Ascending aorta (tissue), 2 donors: ENCODE measurements at regions not wholly inside any gene's neighbourhood (a gene's known extent, or its start where the extent isn't known, plus 50 kb on each side); places are given as distances from the start of the nearest gene placed in this dataset.

Source experiments
- DNase-seq, 2 donors: peaks; one replicate each; pipeline ENCODE4 v3.0.0-alpha.2; 2019; ENCODE audit warnings: low spot score in 2 of 2
- H3K27ac ChIP-seq, 2 donors: fragments of 200-600 bp; sonication (generic); one replicate each; pipeline ENCODE4 v1.5.1; 2016 to 2017; ENCODE audit warnings: mild to moderate bottlenecking in 1 of 2
- H3K27me3 ChIP-seq: fragments of 200-600 bp; sonication (generic); one replicate; pipeline ENCODE4 v1.5.1; 2017
- H3K36me3 ChIP-seq, 2 donors: fragments of 200-600 bp; sonication (generic); one replicate each; pipeline ENCODE4 v1.5.1; 2016
- H3K4me1 ChIP-seq, 2 donors: fragments of 200-600 bp; sonication (generic); one replicate each; pipeline ENCODE4 v1.5.1; 2016 to 2017; ENCODE audit warnings: mild to moderate bottlenecking in 1 of 2
- H3K4me3 ChIP-seq, 2 donors: fragments of 200-600 bp; sonication (generic); one replicate each; pipeline ENCODE4 v1.5.1; 2016 to 2017; ENCODE audit warnings: mild to moderate bottlenecking in 1 of 2
- H3K9me3 ChIP-seq, 2 donors: fragments of 200-600 bp; sonication (generic); one replicate each; pipeline ENCODE4 v1.5.1; 2016
- intact Hi-C: fragments of 100-400 bp; cut with DNase I; formaldehyde crosslinking; loops from one replicate; pipeline ENCODE4 v1.15.1; 2023
- TF ChIP-seq, protein P1 (sequence below), 3 experiments: fragments of 200-600 bp in 2 of 3; fragments of 450-650 bp in 1 of 3; sonication (generic) in 2 of 3; IDR thresholded peaks; one replicate each; pipeline ENCODE4 v1.5.1; 2016 to 2019; ENCODE audit warnings: antibody characterized with exemption in 3 of 3, mild to moderate bottlenecking in 1 of 3, moderate library complexity in 1 of 3

DNA sequence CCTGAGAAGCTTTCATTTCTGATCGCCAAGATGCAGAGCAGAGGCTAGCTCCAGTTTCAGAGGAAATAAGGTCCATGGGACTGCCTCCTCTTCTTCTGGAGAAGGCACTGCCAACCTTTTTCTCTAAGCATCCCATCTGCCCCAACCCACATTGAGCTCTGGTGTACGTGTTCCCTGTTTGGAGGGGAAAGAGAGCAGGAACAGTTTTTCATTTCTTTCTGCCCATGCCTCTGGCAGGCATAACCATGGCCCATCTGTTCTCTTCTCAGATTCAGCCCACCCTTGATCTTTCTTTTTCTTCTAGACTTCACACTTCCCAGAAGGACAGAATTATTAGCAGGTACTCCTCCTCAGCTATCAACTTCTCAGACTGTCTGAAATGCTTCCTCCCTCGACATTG is 1110.3 kb upstream of the KLHL29 start:
- intact Hi-C loops, result no loop called here
- no peak for DNase-seq

DNA sequence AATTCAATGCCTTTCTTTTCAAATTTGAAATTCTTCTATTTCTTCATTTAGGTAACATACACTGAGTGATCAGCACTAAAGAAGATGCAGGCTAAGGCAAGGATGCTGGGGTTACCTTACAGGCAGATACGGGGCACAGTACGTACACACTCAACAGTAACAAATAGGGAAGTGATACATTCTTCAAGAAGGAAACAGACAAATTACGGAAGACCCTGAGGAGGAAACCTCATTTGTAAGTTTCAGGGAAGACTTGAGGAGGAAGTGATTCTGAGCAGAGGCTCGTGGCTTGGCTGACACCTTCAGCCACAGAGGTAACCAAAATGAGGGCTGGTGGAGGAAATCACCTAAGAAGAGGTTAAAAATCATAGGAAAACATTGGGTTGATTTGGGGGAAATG is 1108.3 kb upstream of the KLHL29 start:
- TF ChIP-seq, protein P1, sequence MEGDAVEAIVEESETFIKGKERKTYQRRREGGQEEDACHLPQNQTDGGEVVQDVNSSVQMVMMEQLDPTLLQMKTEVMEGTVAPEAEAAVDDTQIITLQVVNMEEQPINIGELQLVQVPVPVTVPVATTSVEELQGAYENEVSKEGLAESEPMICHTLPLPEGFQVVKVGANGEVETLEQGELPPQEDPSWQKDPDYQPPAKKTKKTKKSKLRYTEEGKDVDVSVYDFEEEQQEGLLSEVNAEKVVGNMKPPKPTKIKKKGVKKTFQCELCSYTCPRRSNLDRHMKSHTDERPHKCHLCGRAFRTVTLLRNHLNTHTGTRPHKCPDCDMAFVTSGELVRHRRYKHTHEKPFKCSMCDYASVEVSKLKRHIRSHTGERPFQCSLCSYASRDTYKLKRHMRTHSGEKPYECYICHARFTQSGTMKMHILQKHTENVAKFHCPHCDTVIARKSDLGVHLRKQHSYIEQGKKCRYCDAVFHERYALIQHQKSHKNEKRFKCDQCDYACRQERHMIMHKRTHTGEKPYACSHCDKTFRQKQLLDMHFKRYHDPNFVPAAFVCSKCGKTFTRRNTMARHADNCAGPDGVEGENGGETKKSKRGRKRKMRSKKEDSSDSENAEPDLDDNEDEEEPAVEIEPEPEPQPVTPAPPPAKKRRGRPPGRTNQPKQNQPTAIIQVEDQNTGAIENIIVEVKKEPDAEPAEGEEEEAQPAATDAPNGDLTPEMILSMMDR (IDR thresholded peaks at IDR 0.05), result no peak
- intact Hi-C loops, result no loop called here
- H3K9me3 ChIP-seq, result no peaks in the 10 kb centered on the region
- H3K4me3 ChIP-seq, result no peak overlapping the region
- no peaks in the 10 kb centered on the region for H3K36me3 ChIP-seq
- no peak for DNase-seq
- no peaks in the 10 kb centered on the region for H3K27me3 ChIP-seq
- no peak overlapping the region for H3K27ac ChIP-seq
- H3K4me1 ChIP-seq, result no peaks in the 10 kb centered on the region

More for the DNA sequence above, 1110.3 kb upstream of the KLHL29 start:
- no peaks in the 10 kb centered on the region for H3K27me3 ChIP-seq
- no peaks in the 10 kb centered on the region for H3K36me3 ChIP-seq
- no peak overlapping the region for H3K27ac ChIP-seq
- no peaks in the 10 kb centered on the region for H3K9me3 ChIP-seq
- no peak overlapping the region for H3K4me3 ChIP-seq
- TF ChIP-seq, protein P1 (IDR thresholded peaks at IDR 0.05), result no peak
- H3K4me1 ChIP-seq, result no peaks in the 10 kb centered on the region

DNA sequence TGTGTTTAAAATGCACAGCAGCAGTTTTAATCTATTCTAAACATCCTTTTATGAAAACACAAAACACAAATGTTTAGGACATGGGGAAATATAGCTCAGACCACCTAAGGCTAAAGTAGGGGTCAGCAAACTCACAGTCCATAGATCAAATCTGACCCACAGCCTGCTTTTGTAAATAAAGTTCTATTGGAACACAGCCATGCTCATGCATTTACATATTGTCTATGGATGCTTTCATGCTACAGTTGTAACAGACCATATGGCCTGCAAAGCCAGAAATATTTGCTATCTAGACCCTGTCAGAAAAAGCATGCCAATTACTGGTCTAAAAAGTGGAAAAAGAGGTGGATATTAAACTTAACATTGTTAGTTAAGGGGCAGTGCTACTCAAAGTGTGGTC is 1105.4 kb upstream of the KLHL29 start:
- H3K27me3 ChIP-seq, result no peaks in the 10 kb centered on the region
- intact Hi-C loops, result no loop called here

DNA sequence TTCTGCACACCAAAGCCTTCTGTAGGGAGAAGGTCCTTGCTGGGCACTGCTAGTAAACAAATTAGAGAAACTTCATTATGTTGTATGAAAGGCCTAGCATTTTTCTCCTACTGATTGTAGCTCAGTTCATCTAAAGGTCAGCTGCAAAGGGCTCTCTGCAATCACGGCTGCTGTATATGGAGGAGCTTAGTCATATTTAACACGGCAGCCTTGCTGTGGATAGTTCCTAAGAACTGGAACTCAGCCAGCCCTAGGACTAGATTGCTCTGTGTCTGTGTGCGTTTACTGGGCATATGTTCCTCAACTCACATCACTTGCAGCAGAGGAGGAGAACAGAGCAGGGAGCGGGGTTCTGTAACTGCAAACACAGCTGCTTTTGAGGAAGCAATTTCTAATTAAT is 1103.9 kb upstream of the KLHL29 start:
- Histone ChIP-seq H3K4me3 (no peak overlapping the region), H3K27me3 (no peaks in the 10 kb centered on the region), H3K27ac (no peak overlapping the region), H3K36me3 (no peaks in the 10 kb centered on the region), H3K9me3 (no peaks in the 10 kb centered on the region), H3K4me1 (no peaks in the 10 kb centered on the region)
- intact Hi-C loops, result no loop called here
- no peak for DNase-seq
- TF ChIP-seq, protein P1 (IDR thresholded peaks at IDR 0.05), result no peak

More for the DNA sequence above, 1105.4 kb upstream of the KLHL29 start:
- no peaks in the 10 kb centered on the region for H3K36me3 ChIP-seq
- no peaks in the 10 kb centered on the region for H3K4me1 ChIP-seq
- H3K27ac ChIP-seq, result no peak overlapping the region
- no peak overlapping the region for H3K4me3 ChIP-seq
- H3K9me3 ChIP-seq, result no peaks in the 10 kb centered on the region
- TF ChIP-seq, protein P1 (IDR thresholded peaks at IDR 0.05), result no peak
- DNase-seq, result no peak

DNA sequence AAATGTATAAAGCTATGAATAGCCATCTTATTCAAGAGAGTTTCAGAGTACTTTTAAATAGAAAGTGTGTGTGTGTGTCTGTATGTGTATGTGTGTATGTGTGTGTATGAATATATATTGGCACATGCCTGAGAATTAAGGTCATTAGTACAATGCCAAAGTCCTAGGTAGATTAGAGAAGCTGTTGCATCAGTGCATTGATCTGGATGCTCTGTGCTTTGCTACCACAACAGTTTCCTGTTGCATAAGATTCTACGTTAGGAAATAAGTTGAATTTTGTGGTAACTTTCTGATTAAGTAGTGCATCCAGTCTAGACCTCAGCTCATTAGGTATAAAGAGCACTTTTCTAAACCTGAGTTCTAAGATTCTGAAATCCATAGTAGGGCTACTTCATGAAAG is 1102.8 kb upstream of the KLHL29 start:
- intact Hi-C loops, result no loop called here
- H3K36me3 ChIP-seq, result no peaks in the 10 kb centered on the region
- DNase-seq, result no peak
- no peaks in the 10 kb centered on the region for H3K27me3 ChIP-seq
- no peak overlapping the region for H3K27ac ChIP-seq
- no peak overlapping the region for H3K4me3 ChIP-seq
- H3K4me1 ChIP-seq, result no peaks in the 10 kb centered on the region
- no peaks in the 10 kb centered on the region for H3K9me3 ChIP-seq
- TF ChIP-seq, protein P1 (IDR thresholded peaks at IDR 0.05), result no peak

DNA sequence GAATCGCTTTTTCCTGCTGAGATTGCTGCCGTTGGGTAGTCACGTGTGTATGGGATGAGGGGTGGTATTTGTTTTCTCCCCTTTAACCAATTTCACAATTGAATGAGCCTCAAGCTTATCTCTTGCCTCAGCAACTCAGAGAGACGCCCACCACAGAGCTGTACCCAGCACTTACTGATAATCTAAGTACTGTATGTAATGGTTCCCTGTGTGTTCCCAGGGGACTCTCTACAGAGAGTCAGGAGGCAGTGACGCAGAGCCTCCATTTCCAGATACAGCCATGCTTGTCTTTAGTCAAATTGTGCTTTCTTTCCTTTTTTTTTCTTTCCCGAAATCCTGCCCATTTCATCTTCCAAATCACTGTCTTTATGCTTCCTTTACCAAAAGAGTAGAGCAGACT is 1102.1 kb upstream of the KLHL29 start:
- no peaks in the 10 kb centered on the region for H3K27me3 ChIP-seq
- no peaks in the 10 kb centered on the region for H3K4me1 ChIP-seq
- DNase-seq, result no peak
- no peaks in the 10 kb centered on the region for H3K9me3 ChIP-seq
- H3K27ac ChIP-seq, result no peak overlapping the region
- intact Hi-C loops, result no loop called here
- H3K36me3 ChIP-seq, result no peaks in the 10 kb centered on the region
- no peak overlapping the region for H3K4me3 ChIP-seq
- TF ChIP-seq, protein P1 (IDR thresholded peaks at IDR 0.05), result no peak
